ENCODE measurements at regions not wholly inside any gene's neighbourhood (a gene's known extent, or its start where the extent isn't known, plus 50 kb on each side); places are given as distances from the start of the nearest gene placed in this dataset.

DNA sequence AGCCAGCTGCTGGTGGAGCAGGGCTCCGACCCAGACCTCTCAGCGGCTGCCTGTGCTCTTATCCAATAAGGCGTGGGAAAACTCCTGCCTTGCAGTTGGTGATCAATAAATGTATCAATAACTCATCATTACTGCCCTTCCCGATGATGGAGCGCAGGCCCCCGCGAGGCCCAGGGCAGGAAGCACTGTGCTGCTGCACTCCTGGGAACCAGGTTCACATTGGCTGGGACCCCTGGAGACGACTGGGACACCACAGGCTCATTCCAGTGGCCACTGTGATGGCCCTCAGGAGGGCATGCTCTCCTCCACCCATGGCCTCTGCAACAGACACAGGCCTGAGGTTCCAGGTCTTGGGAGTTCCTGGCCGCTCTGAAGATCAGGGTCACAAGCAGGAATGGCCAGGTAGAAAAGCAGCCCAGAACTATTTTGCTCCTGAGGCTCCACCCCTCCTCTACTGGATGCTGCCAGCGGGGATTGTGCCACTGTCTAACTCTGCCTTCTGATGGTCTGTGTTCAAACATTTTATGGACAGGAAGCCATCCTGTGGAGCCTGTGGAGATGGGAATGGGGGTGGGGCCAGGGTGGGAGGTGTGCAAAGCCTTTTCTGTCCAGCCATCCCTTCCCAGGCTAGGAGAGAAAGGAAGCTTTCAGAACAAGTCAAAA, 287.4 kb upstream of the ZMIZ1 start:
- BruUV-seq (replicated peaks) = no TSS peak
- CTCF ChIA-PET (ENCODE audit: unreplicated experiment) = no interaction called here
- Histone ChIP-seq H4K20me1 (ENCODE audit: insufficient read depth, low read length) (no peaks in the 10 kb centered on the region), H3K9me3 (ENCODE audit: low read length) (no peaks in the 10 kb centered on the region), H3K4me3 (ENCODE audit: low read depth, low read length, poor library complexity, severe bottlenecking) (no peak overlapping the region), H3K36me3 (ENCODE audit: insufficient read depth, low read length) (no peaks in the 10 kb centered on the region), H3K4me2 (ENCODE audit: low read length) (no peak overlapping the region), H3K79me2 (ENCODE audit: insufficient read depth, low read depth, low read length) (no peaks in the 10 kb centered on the region), H2AFZ (ENCODE audit: low read length) (no peak overlapping the region), H3K27ac (ENCODE audit: low read depth, low read length, poor library complexity, severe bottlenecking) (no peak overlapping the region), H3K4me1 (ENCODE audit: insufficient read depth, low read length, poor library complexity, severe bottlenecking) (no peaks in the 10 kb centered on the region), H3K9me2 (ENCODE audit: insufficient read depth, low read length) (no peaks in the 10 kb centered on the region)
- intact Hi-C loops (cut with micrococcal nuclease; ENCODE audit: unreplicated experiment) = no loop called here
- POLR2A ChIA-PET = no interaction called here
- no peak for TF ChIP-seq EZH2phosphoT487 (IDR thresholded peaks at IDR 0.05; ENCODE audit: borderline replicate concordance, low read depth, low read length)
- TF ChIP-seq, protein P1, sequence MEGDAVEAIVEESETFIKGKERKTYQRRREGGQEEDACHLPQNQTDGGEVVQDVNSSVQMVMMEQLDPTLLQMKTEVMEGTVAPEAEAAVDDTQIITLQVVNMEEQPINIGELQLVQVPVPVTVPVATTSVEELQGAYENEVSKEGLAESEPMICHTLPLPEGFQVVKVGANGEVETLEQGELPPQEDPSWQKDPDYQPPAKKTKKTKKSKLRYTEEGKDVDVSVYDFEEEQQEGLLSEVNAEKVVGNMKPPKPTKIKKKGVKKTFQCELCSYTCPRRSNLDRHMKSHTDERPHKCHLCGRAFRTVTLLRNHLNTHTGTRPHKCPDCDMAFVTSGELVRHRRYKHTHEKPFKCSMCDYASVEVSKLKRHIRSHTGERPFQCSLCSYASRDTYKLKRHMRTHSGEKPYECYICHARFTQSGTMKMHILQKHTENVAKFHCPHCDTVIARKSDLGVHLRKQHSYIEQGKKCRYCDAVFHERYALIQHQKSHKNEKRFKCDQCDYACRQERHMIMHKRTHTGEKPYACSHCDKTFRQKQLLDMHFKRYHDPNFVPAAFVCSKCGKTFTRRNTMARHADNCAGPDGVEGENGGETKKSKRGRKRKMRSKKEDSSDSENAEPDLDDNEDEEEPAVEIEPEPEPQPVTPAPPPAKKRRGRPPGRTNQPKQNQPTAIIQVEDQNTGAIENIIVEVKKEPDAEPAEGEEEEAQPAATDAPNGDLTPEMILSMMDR (conservative IDR thresholded peaks at IDR 0.05; ENCODE audit: low read length) = no peak
- no peak for DNase-seq (ENCODE audit: low spot score)

GRCh38 chr10:78781991-78782390, 286.8 kb upstream of the ZMIZ1 start:
- Histone ChIP-seq H3K9me3 (ENCODE audit: low read length) (no peaks in the 10 kb centered on the region), H3K79me2 (ENCODE audit: insufficient read depth, low read depth, low read length) (no peaks in the 10 kb centered on the region), H3K36me3 (ENCODE audit: insufficient read depth, low read length) (no peaks in the 10 kb centered on the region), H3K4me2 (ENCODE audit: low read length) (no peak overlapping the region), H3K4me1 (ENCODE audit: insufficient read depth, low read length, poor library complexity, severe bottlenecking) (no peaks in the 10 kb centered on the region), H3K9me2 (ENCODE audit: insufficient read depth, low read length) (no peaks in the 10 kb centered on the region), H2AFZ (ENCODE audit: low read length) (no peak overlapping the region), H3K4me3 (ENCODE audit: low read depth, low read length, poor library complexity, severe bottlenecking) (no peak overlapping the region), H4K20me1 (ENCODE audit: insufficient read depth, low read length) (no peaks in the 10 kb centered on the region), H3K27ac (ENCODE audit: low read depth, low read length, poor library complexity, severe bottlenecking) (no peak overlapping the region)
- ChIA-PET CTCF (ENCODE audit: unreplicated experiment) (no interaction called here), POLR2A (no interaction called here)
- intact Hi-C loops (cut with micrococcal nuclease; ENCODE audit: unreplicated experiment) = no loop called here
- TF ChIP-seq, protein P1 (conservative IDR thresholded peaks at IDR 0.05; ENCODE audit: low read length) = no peak
- no peak for TF ChIP-seq EZH2phosphoT487 (IDR thresholded peaks at IDR 0.05; ENCODE audit: borderline replicate concordance, low read depth, low read length)
- DNase-seq (ENCODE audit: low spot score) = no peak
- BruUV-seq (replicated peaks) = no TSS peak

GRCh38 chr10:78782441-78782840, 286.3 kb upstream of the ZMIZ1 start:
- Histone ChIP-seq H3K79me2 (ENCODE audit: insufficient read depth, low read depth, low read length) (no peaks in the 10 kb centered on the region), H3K4me1 (ENCODE audit: insufficient read depth, low read length, poor library complexity, severe bottlenecking) (no peaks in the 10 kb centered on the region), H3K4me3 (ENCODE audit: low read depth, low read length, poor library complexity, severe bottlenecking) (no peak overlapping the region), H2AFZ (ENCODE audit: low read length) (no peak overlapping the region), H3K27ac (ENCODE audit: low read depth, low read length, poor library complexity, severe bottlenecking) (no peak overlapping the region), H3K9me3 (ENCODE audit: low read length) (no peaks in the 10 kb centered on the region), H3K9me2 (ENCODE audit: insufficient read depth, low read length) (no peaks in the 10 kb centered on the region), H4K20me1 (ENCODE audit: insufficient read depth, low read length) (no peaks in the 10 kb centered on the region), H3K36me3 (ENCODE audit: insufficient read depth, low read length) (no peaks in the 10 kb centered on the region), H3K4me2 (ENCODE audit: low read length) (no peak overlapping the region)
- POLR2A ChIA-PET = no interaction called here
- no peak for DNase-seq (ENCODE audit: low spot score)
- no TSS peak for BruUV-seq (replicated peaks)
- intact Hi-C loops (cut with micrococcal nuclease; ENCODE audit: unreplicated experiment) = no loop called here
- no peak for TF ChIP-seq EZH2phosphoT487 (IDR thresholded peaks at IDR 0.05; ENCODE audit: borderline replicate concordance, low read depth, low read length)
- TF ChIP-seq, protein P1 (conservative IDR thresholded peaks at IDR 0.05; ENCODE audit: low read length) = no peak
- CTCF ChIA-PET (ENCODE audit: unreplicated experiment) = no interaction called here

All from OCI-LY7 (cell line).